EH (cell line): ENCODE measurements at regions not wholly inside any gene's neighbourhood (a gene's known extent, or its start where the extent isn't known, plus 50 kb on each side); places are given as distances from the start of the nearest gene placed in this dataset.

Source experiments
- DNase-seq: peaks from one replicate; pipeline ENCODE4 v3.0.0-alpha.2; 2015; ENCODE audit warnings: low read depth

GRCh38 chr14:39984323-39984722 lies 552.1 kb upstream of the FBXO33 start:
- DNase-seq, result no peak

GRCh38 chr14:39977198-39977597 lies 545.0 kb upstream of the FBXO33 start:
- no peak for DNase-seq

- no peak for DNase-seq
These were observed 541.8 kb upstream of the FBXO33 start for GRCh38 chr14:39974036-39974435.

GRCh38 chr14:39972704-39973103 lies 540.5 kb upstream of the FBXO33 start:
- DNase-seq, result no peak

GRCh38 chr14:39967885-39968284 lies 535.7 kb upstream of the FBXO33 start:
- no peak for DNase-seq

GRCh38 chr14:39957987-39958386 lies 525.8 kb upstream of the FBXO33 start:
- DNase-seq, result no peak

GRCh38 chr14:39957290-39957689 lies 525.1 kb upstream of the FBXO33 start:
- DNase-seq, result no peak

GRCh38 chr14:39956372-39956771 lies 524.1 kb upstream of the FBXO33 start:
- no peak for DNase-seq

- no peak for DNase-seq
These were observed 516.0 kb upstream of the FBXO33 start for GRCh38 chr14:39948235-39948634.

GRCh38 chr14:39946807-39947206 lies 514.6 kb upstream of the FBXO33 start:
- DNase-seq, result no peak

- DNase-seq, result no peak
These were observed 506.8 kb upstream of the FBXO33 start for GRCh38 chr14:39939023-39939422.

GRCh38 chr14:39912192-39913100 lies 480.2 kb upstream of the FBXO33 start:
- no peak for DNase-seq

- no peak for DNase-seq
These were observed 465.4 kb upstream of the FBXO33 start for GRCh38 chr14:39897657-39898056.

GRCh38 chr14:39890026-39890425 lies 457.8 kb upstream of the FBXO33 start:
- DNase-seq, result no peak

GRCh38 chr14:39884091-39884490 lies 451.9 kb upstream of the FBXO33 start:
- no peak for DNase-seq

- DNase-seq, result no peak
These were observed 448.7 kb upstream of the FBXO33 start for GRCh38 chr14:39880965-39881364.

- DNase-seq, result no peak
These were observed 448.0 kb upstream of the FBXO33 start for GRCh38 chr14:39880106-39880695.

- no peak for DNase-seq
These were observed 445.5 kb upstream of the FBXO33 start for GRCh38 chr14:39877577-39878190.

GRCh38 chr14:39876916-39877315 lies 444.7 kb upstream of the FBXO33 start:
- DNase-seq, result no peak

GRCh38 chr14:39875028-39875427 lies 442.8 kb upstream of the FBXO33 start:
- DNase-seq, result no peak

GRCh38 chr14:39873791-39874190 lies 441.6 kb upstream of the FBXO33 start:
- no peak for DNase-seq

- no peak for DNase-seq
These were observed 436.7 kb upstream of the FBXO33 start for GRCh38 chr14:39868949-39869348.

GRCh38 chr14:39868251-39868650 lies 436.0 kb upstream of the FBXO33 start:
- no peak for DNase-seq
